NCI-H2196 treated with DMSO at 0.1 percent for 48 hours (cell line): ENCODE measurements at regions not wholly inside any gene's neighbourhood (a gene's known extent, or its start where the extent isn't known, plus 50 kb on each side); places are given as distances from the start of the nearest gene placed in this dataset.
"Not testable (repeated sequence)": the region's sequence is repeated elsewhere in the genome, so short reads cannot be mapped to it uniquely, and the experiment has no call there.

Source experiments
- DNase-seq: peaks from one replicate; lab custom pipeline; 2025; ENCODE audit not compliant: unreplicated experiment; lab: John Stamatoyannopoulos, UW

DNA sequence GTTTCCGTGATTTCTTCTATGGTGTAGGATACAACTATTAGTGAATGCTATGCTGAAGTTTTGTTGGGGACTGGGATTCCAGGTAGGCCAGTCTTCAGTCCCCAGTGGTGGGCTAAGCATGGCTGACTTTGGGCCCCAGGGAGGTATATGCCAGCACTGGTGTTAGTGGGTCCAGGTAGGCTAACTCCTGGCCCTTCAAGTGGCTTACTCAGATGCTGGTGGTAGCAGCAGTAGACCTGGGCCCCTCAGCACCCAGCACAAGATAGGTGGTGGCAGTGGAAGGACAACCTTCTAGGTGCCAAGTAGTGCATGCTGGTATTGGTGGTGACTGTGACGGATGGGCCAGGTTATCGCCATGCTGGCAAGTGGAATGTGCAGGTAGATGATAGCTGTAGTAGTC, 955.1 kb downstream of the TMTC2 start:
- DNase-seq = no peak

DNA sequence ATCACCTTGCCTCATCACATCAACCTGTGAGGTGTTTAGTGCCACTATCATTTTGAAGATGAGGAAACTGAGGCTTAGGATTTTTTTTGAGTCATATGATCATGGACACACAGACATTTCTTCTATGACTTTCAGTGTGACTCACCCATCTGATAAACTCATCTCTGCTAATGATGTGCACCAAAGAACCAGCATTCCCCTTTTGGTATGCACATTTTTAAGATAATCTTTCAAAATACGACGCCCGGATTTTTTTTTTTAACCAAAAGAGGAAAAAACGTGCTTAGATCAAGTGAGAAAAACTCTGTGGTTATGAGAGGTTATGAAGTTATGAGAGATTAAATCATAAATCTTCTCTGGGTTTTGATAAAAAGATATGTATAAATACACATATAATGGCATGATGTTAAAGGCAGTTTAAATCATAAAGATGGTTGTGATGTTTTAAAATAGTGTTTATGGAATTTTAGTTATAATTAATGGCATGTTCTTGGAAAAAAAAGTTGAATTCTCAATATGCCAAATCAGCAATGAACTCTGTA, 948.1 kb downstream of the TMTC2 start:
- DNase-seq = no peak

DNA sequence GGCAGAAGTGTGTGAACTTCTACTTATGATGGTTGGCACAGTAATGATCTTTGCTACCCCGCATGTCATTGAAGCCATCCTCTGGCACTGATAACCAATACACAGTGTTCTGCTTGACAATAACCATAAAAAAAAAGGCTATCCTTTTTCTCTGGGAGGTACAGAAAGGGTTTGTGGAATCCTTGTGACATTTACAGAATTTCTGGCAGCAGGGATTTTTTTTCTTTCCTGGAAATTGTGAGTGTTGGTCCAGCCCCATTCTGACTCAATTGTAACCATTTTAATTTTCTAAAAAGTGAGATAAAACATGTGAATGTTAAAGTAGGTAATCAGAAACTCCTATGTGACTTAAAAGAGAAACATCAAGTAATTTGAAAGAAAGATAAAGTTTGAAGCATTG, 943.8 kb downstream of the TMTC2 start:
- no peak for DNase-seq

GRCh38 chr12:83629931-83630330, 943.2 kb downstream of the TMTC2 start:
- no peak for DNase-seq

DNA sequence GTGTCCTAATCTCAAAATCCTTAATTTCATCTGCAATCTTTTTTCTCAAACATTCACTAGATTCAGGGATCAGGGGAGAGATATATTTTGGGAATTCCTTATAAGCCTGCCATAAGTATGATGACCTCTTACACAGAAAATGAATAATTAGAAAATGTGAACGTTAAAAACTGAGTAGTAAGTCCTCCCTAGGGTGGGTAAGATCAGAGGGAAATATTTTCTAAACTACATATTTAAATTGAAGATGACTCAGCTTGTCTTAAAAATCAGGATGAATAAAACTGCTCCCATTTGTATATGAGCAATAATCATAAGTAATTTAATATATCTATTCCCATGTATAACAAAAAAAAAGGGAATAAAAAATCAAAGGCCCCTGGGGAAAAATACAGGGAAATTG, 935.5 kb downstream of the TMTC2 start:
- DNase-seq = no peak

DNA sequence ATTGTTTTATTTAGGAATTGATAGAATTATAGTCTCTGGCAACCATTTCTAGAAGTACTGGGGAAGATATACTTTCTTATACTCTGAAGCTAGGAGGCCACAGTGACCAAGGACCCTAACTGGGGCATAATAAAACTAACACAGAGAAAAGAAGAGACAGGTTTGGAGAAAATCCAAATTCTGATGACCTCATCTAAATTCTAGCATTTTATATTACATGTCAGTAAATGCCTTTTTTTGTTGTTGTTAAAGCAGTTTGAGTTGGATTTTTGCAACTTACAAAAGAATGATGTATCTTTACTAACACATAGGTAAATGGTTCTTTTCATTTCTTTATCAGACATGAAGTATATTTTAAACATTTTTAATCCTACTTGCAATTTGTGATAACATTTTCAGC, 933.3 kb downstream of the TMTC2 start:
- DNase-seq = no peak

- DNase-seq = no peak
Observed at GRCh38 chr12:83615152-83615551, 928.4 kb downstream of the TMTC2 start.

GRCh38 chr12:83613586-83614110, 926.9 kb downstream of the TMTC2 start:
- no peak for DNase-seq

GRCh38 chr12:83603106-83603505, 916.4 kb downstream of the TMTC2 start:
- no peak for DNase-seq

DNA sequence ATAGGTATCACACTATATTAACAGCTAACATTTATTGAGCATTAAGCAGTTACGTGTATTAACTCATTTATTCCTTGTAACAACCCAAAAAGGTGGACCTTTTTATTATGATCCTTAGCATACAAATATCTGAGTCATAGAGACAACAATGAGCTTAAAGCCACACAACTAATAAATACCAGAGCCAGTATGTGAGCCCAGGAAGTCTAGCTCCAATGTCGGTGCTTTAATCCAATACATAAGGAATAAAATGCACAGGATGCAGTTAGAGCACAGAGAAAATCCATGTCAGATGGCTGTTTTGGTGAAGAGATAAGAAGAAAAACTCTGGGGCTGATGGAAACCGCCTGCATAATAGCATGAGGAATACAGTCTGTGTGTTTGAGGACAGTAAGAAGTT, 888.6 kb downstream of the TMTC2 start:
- DNase-seq = no peak

DNA sequence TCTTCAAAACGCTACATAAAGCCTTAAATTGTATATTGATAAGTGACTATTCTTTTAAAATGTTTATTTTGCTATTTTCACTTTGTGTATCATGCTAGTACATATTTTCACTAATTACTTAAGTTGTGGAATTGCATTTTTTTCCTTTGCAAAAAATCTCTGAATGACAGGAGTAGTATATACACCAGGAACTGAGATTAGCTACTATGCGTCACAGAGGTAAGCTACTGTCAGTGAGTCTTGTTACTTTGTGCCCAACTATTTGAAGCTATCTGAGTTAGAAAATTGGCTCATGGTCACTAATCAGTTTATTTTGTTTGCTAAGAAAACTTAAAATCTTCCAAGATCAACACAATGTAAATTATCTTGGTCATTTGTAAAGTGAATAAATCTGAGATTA, 887.4 kb downstream of the TMTC2 start:
- no peak for DNase-seq

- no peak for DNase-seq
Observed at GRCh38 chr12:83573671-83574070, 887.0 kb downstream of the TMTC2 start.

GRCh38 chr12:83559650-83560049, 872.9 kb downstream of the TMTC2 start:
- DNase-seq = no peak

GRCh38 chr12:83556040-83556439, 869.3 kb downstream of the TMTC2 start:
- DNase-seq = not testable (repeated sequence)

DNA sequence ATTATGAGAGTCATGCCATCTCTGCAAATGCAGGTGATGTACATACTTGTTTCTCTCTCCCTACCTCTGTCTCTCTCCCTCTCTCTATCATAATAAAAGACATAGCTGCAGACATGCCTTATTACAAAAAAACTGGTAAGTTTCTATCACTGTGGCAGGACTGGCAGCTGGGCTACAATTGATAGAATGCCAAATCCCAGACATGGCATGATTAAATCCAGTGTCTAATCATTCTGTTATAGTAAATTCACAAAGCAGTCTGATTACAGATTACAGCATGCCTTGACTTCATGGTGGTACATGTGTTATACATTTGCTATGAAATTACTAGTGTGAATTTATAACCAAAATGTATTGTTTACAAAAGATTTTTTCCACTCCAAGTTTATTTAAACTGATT, 854.7 kb downstream of the TMTC2 start:
- DNase-seq = no peak

GRCh38 chr12:83538361-83538965, 851.8 kb downstream of the TMTC2 start:
- no peak for DNase-seq

GRCh38 chr12:83537428-83538053, 850.8 kb downstream of the TMTC2 start:
- DNase-seq = no peak

DNA sequence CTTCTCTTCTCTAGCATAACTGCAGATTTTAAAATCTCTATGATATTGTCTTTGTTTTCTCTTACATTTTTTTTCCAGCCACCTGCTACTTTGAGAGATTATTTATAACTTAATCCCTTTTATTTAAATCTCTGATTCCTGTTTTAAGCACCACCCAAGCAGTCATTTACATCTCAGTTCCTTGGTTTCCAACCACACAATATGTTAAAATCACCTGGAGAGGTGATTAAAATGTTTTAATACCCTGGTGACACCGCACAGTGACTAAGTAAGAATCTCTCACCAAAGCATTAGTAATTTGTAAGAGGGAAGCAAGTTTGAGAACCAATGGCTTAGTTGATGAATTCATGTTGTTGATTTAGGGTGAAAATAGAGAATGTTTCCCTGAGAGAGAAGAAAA, 849.8 kb downstream of the TMTC2 start:
- no peak for DNase-seq

DNA sequence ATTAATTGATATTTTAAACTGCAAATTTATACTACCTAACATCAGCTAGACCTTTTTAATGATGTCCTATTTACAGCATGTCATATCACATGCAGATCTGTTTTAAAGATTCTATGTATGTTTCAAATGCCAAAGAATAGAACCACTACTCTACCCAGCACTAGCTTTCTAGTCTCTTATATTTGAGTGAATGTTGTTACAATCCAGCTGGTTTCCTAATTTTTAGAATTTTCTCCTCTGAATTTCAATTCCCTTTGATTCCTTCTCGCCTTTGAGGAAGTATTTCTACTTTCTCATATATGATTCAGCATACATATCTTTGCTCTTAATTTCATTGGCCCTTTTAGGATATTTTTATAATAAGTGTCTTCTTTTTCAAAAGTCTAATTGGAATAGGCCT, 841.9 kb downstream of the TMTC2 start:
- DNase-seq = no peak

DNA sequence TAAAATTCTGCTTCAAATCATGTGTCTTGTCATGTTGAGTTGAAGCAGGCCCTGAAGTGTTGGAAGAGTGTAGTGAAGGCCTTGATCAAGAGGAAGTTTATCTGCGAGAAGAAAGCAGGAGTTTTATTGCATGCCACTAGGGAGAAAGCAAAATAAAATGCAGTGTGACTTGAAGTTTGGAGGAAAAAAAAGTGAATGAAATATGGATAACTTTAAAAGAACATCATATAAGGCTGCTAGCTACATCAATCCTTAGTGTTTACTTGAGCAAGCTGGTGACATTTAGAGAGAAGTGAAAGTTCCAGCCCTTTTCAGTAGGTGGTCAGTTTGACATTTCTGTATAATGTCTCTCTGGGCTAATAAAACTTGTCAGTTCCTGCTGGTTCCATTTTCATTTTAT, 841.1 kb downstream of the TMTC2 start:
- DNase-seq = no peak

DNA sequence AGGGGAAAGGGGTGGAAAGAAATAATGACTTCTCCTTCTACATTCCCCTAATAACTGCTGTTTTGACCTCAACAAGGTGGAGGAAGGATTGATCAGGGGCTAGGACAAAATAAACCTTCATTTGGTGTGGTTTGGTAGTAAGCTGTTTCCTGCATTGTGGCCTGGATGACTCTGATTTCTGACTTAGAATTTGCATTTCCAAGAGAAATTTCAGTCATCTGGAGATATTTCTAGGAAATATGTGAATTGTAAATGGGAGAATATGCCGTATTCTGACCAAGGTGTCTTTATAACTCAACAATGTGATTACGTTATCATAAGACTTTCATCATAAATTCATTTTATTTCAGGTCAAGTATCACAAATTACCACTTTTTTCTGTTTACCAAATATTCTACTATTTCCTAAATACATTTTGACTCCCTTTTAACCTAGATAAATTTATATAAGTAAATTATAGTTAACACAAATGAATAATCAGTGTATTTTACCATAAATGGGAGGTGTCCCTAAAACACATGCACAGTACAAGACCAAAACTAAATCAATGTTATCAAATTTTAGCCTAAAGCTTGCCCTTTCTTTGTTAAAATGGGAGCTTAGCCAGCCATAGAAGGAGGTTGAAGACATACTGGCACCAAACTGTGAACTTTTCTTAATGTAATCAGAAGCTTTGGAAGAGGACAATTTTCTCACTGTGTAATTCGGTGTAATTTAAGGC, 828.8 kb downstream of the TMTC2 start:
- DNase-seq = no peak

DNA sequence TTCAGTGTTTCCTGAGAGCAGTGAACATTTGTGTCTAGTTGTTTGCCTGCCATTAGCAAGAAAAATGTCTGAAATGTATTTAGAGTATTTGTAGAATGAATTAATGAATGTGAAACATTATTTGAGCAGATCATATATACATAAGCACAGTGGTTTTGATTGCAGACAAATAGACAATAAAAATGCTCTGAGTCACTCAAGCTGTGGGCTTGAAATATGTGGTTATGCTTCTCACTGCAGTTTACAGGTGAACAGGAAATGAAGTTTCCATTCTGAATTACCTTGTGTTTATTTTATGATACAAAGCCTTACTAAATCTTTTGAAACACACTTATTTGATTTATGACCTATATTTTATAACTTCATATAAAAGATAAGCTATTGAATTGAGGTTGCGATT, 827.7 kb downstream of the TMTC2 start:
- DNase-seq = no peak
